HG03354 (cell line): ENCODE measurements at regions not wholly inside any gene's neighbourhood (a gene's known extent, or its start where the extent isn't known, plus 50 kb on each side); places are given as distances from the start of the nearest gene placed in this dataset.

Experiments used
- ATAC-seq: cut with Tn5 transposase; IDR thresholded peaks from one replicate; pipeline ENCODE4 v1.9.1; 2021; ENCODE audit warnings: mild to moderate bottlenecking; ENCODE audit not compliant: unreplicated experiment, poor library complexity, severe bottlenecking

DNA sequence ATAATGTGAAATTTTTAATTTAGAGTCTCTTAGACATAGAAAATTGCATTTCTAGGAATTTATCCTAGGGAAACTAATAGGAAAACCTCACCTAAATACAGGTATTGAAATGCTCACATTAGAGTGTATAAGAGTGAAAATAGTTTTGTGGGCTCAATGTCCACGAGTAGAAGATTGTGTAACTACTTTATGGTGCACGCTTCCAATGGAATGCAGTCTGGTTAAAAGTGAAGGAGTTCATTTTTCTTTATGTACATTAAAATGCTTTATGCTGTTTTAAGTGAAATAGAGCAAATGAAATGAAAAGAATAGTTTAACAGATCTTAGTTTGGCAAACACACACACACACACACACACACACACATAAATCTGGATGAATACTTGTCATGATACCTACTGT, 278.2 kb downstream of the USP25 start:
- ATAC-seq: no peak

DNA sequence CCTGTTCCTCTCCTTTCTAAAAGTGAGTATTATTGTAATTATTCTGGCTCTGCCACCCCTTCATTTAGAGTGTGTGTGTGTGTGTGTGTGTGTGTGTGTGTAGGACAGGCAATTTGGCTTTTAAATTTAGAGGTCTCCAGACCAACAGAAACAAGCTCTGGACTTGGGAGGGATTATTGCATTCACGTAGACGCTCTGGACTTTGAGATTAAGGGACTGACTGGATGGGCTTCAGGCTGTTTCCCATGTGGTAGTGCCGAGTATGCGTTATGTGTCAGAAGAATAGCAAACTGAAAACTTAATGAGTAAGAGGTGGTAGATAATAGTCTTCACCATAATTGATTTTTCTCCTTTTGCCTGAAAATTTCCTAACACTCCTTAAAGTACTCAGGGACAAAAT, 281.9 kb downstream of the USP25 start:
- no peak for ATAC-seq

DNA sequence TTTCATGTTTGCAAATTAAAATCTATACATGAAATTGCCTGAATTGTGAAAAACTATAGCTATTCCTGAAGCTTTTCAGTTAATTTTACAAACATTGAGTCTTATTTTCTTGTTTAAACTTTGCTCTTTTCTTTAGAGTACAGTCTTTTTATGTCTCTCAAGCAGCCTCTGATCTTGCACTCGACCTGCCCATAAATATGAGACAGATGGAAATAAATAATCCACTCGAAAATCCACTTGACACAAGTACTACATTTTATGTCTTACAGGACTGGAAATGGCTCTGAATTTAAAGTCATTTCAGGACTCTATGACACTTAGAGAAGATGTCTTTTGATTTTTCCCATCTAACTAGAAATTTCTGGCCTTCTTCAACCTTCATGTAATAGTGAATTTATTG, 283.8 kb downstream of the USP25 start:
- ATAC-seq: no peak

GRCh38 chr21:16020878-16021277, 291.1 kb downstream of the USP25 start:
- no peak for ATAC-seq

DNA sequence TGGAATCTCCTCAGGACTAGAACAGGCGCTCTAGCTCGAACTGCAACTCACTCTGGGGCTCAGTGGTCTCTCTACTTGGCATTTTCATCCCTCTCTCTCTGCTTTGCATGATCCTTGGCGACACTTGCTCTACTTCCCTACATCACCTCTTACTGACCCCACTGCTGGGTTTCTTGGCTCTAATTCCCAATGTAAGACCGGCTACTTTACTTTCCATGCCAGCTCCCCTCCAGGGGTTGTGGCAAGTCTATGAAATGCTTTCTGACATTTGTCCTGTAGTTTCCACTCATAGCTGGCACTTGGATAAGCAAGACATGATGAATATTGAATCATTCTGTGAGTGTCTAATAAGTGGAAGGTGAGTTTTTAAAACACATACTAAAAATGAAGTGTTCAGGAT, 292.3 kb downstream of the USP25 start:
- ATAC-seq: no peak

- ATAC-seq: no peak
Measured at GRCh38 chr21:16022921-16023320, 293.1 kb downstream of the USP25 start.

DNA sequence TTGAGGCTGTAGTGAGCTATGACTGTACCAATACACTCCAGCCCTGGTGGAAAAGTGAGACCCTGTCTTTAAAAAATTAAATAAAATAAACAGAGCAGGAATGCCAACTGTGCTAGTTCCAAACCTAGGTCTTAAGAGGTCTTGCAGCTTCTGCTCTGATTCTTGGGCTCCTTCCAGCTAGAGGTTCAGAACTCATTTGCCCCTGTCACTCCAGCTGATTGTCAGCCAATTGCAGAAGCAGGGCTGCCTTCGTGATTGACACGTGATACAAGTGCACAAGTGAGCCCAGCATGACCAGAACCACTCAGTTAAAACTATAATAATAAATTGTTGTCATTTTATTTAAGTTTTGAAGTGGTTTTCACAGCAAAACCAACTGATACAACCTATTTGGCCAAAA, 298.4 kb downstream of the USP25 start:
- ATAC-seq: no peak

GRCh38 chr21:16028941-16029464, 299.2 kb downstream of the USP25 start:
- no peak for ATAC-seq

- no peak for ATAC-seq
Measured at GRCh38 chr21:16033193-16033592, 303.4 kb downstream of the USP25 start.

GRCh38 chr21:16034446-16035190, 304.8 kb downstream of the USP25 start:
- ATAC-seq: no peak

- ATAC-seq: no peak
Measured at GRCh38 chr21:16037421-16037955, 307.7 kb downstream of the USP25 start.

DNA sequence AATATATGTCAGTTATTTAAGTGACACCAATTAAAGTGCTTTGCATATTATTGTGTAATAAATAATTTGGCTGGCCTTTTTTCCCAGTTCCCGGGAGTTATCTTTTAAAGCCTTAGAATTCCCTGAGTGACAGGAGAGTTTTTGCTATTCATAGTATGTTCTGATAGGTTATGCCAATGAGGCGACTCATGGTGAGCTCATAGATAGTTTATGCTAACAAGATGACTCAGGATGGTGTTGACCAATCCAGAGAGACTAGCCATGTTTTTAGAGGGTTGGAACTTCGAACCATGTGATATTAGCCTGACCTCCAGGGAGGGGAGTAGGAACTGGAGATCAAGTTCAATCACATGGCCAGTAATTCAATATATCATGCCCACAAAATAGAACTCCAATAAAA, 310.8 kb downstream of the USP25 start:
- no peak for ATAC-seq

DNA sequence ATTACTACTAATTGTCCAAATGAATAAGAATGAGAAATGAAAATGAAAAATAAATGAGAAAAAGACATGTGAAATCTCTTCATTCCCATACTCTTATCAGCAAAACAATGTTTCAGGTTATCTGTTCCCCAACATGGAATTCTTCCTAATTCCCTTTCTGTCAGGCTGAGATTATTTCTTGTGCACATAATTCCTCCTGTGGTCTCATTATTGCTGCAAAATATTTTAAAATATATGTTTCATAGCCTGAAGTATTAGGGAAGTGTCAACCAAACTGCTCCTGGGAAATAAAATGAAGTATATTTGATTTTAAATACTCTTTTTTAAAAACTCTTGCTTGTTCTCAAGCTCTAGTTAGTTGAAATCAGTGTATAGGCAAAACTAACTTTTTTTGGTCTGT, 314.9 kb downstream of the USP25 start:
- no peak for ATAC-seq

GRCh38 chr21:16046656-16047330, 317.0 kb downstream of the USP25 start:
- no peak for ATAC-seq

GRCh38 chr21:16047904-16048303, 318.1 kb downstream of the USP25 start:
- no peak for ATAC-seq

GRCh38 chr21:16055014-16055413, 325.2 kb downstream of the USP25 start:
- no peak for ATAC-seq

DNA sequence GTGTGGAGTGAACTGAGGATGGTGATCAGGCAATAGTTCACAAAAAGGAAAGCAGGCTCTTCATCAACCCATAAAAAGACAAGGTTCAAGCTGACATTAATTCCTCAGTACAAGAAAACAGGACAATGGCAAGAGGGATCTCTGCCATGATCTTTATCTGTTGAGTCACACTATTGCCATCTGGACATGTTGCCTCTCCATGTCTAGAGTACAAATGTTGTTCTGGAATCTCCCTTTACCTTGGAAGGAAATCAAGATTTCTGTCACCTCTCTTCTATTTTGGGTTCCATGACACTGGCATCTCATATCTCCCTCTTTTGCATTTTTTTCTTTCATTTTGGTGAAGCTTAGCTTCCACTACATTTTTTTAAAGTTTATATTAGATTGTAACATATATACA, 329.1 kb downstream of the USP25 start:
- ATAC-seq: no peak

- no peak for ATAC-seq
Measured at GRCh38 chr21:16059981-16060380, 330.2 kb downstream of the USP25 start.

- ATAC-seq: no peak
Measured at GRCh38 chr21:16061194-16061593, 331.4 kb downstream of the USP25 start.

- ATAC-seq: no peak
Measured at GRCh38 chr21:16069178-16070112, 339.7 kb downstream of the USP25 start.
